HG02852 (cell line): ENCODE measurements at regions not wholly inside any gene's neighbourhood (a gene's known extent, or its start where the extent isn't known, plus 50 kb on each side); places are given as distances from the start of the nearest gene placed in this dataset.

Source experiments
- ATAC-seq: cut with Tn5 transposase; IDR thresholded peaks from one replicate; pipeline ENCODE4 v1.9.1; 2021; ENCODE audit warnings: mild to moderate bottlenecking, moderate library complexity; ENCODE audit not compliant: unreplicated experiment

DNA sequence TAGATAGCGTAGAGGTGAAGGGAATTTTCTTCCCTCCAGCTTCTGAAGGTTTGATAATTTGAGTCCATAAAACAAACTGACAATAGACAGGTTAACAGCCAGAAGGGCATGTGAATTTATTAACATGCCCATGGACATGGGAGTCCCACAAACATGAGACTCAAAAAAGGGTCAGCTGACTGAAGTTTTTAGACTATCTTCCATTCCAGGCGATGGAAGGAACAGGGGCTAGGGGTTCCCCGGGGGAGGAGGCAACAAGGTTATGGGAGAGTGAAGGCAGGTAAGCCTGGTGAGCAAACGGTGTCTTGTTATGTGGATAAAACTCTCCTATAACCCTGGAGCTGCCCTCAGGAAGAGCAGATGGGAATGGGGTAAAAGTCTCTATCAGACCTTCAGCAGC is 81.5 kb upstream of the SORBS2 start:
- no peak for ATAC-seq

DNA sequence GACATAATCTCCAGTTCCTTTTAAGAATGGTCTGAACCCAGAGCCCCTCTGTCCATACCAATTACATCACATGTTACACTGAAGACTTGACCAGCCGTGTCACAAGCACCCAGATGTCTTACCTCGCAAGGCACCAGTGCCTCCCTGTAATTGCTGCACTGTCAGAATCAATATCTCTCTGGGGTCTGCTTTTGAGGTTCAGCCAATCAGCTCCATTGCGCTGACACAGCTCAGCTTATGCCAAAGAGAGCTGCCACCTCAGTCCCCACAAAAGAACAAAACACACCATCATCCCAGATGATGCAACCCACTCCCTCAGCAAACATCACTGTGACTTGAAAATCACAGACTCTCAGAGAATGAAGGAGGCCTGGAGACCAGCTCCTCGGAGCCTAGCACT is 82.5 kb upstream of the SORBS2 start:
- ATAC-seq = no peak

- no peak for ATAC-seq
Measured at GRCh38 chr4:185895351-185895750, 83.4 kb upstream of the SORBS2 start.

DNA sequence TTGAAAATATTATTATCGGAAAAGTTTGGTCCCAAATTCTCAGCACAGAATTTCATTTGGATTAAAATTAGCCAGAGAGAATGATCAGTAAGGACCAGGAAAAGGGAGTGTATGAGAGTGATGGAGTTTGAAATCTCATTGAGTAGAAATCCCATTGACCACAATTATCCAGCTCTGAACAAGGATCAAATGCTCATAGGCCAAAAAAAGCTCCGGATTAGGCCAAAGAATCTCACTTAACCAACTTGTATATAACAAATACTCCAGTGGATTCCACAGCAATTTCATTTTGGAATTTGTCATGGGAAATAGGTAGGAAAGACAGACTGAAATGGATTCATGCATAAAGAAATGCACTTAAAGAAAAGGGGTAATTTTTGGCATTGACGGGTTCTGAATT is 83.9 kb upstream of the SORBS2 start:
- ATAC-seq = no peak

DNA sequence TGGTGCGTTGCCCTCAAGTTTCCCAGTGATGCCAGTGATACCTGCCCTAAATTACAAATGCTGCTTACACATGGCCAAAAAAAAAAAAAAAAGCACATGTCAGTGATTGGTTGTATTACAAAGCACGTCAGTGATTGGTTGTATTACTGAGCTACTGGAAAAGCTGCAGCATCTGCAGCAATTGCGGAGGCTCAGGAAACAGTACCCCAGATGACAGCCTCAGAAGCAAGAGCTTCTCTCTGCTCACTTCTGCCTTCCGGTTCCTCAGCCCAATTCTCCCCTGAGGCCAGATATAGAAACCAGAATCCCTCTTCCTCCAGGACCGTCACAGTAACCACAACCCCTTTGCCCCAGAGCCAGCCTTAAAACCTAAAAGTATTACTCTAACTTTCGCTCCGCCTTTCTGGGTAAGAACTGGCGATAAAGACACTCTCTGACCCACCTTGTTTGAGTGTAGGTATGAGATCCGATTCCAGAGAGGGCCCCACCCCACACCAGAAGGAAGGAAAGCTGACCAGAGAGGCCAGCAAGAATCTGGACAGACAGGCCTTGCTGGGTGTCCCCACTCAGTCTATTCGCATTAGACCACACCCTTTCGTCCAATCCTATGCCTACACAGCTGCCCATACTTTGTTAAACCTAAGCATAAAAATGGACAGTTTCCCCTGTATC is 85.0 kb upstream of the SORBS2 start:
- ATAC-seq = no peak

GRCh38 chr4:185898413-185898812 is 86.4 kb upstream of the SORBS2 start:
- no peak for ATAC-seq

GRCh38 chr4:185899833-185900232 is 87.8 kb upstream of the SORBS2 start:
- ATAC-seq = no peak

GRCh38 chr4:185902654-185903053 is 90.7 kb upstream of the SORBS2 start:
- ATAC-seq = no peak

DNA sequence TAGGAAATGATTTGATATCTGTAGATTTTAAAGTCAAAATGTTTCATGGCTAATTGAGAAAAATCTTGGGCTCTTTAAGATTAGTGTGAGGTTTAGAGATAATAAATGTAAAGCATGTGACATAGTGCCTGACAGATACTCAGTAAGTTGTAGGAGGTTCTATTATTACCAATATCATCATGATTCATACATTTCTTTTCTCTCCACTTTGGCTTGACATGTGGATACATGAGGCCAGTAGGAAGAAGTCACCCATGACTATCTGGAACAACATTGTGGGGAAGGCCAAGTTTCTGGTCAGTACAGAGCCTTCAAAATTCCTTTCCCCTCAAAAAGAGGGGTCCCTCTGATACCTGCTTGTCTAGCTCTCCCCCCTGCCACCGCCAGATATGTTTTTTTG is 91.2 kb upstream of the SORBS2 start:
- ATAC-seq = no peak

- no peak for ATAC-seq
Measured at GRCh38 chr4:185904381-185904780, 92.4 kb upstream of the SORBS2 start.

- no peak for ATAC-seq
Measured at GRCh38 chr4:185909972-185910371, 98.0 kb upstream of the SORBS2 start.

GRCh38 chr4:185911556-185912064 is 99.6 kb upstream of the SORBS2 start:
- ATAC-seq = no peak

GRCh38 chr4:185912779-185913178 is 100.8 kb upstream of the SORBS2 start:
- no peak for ATAC-seq

GRCh38 chr4:185914583-185915199 is 102.7 kb upstream of the SORBS2 start:
- no peak for ATAC-seq

GRCh38 chr4:185915271-185915670 is 103.3 kb upstream of the SORBS2 start:
- ATAC-seq = no peak

GRCh38 chr4:185915817-185916216 is 103.8 kb upstream of the SORBS2 start:
- ATAC-seq = no peak

DNA sequence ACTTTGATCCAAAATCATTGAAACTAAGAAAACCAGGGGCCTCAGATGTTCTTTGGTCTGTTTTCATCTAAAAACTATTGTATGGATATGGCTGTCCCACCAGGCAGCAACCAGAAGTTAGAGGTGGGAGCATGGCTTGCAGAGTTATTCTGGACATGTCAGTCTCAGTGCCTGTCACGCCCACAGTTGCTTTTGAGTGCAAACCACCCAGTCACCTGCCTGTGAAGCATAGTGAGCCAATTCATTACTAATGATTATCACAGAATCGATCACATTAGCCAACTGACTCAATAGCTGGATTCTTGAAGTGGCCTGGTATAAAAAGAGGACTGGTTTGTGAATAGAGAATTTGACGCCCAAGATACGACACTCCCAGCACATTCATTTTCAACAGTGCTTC is 104.2 kb upstream of the SORBS2 start:
- no peak for ATAC-seq

GRCh38 chr4:185916683-185917082 is 104.7 kb upstream of the SORBS2 start:
- no peak for ATAC-seq

GRCh38 chr4:185919107-185919506 is 107.1 kb upstream of the SORBS2 start:
- ATAC-seq = no peak

DNA sequence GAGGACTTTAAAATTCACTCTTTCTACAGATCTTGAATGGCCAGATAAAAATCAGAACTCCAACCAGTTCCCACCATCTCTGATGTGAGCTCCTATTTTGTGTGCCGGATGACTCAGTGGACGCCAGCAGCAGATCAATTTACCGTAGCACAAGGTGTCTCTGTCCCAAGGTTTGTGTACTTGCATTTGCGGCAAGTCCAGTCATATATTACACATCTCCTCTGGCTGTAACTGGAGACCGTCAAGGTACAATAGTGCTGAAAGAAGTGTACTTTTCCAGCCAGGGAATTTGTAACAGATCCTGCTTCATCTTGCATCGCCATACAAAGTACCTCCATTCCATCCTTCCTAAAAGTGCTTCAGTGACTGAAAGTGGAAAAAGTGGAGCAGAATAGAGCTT is 108.2 kb upstream of the SORBS2 start:
- no peak for ATAC-seq

GRCh38 chr4:185920691-185921260 is 108.8 kb upstream of the SORBS2 start:
- ATAC-seq = no peak
